ENCODE measurements at regions not wholly inside any gene's neighbourhood (a gene's known extent, or its start where the extent isn't known, plus 50 kb on each side); places are given as distances from the start of the nearest gene placed in this dataset.

- no peaks in the 10 kb centered on the region for H3K79me2 ChIP-seq (ENCODE audit: insufficient read depth, low read length)
- no peak for DNase-seq
- H3K4me3 ChIP-seq (replicated peaks in 1 of 3; ENCODE audit: low read depth in 2 of 3, low read length in 3 of 3) = no peak overlapping the region
- no peaks in the 10 kb centered on the region for H3K9me3 ChIP-seq (replicated peaks in 1 of 2; ENCODE audit: control insufficient read depth in 1 of 2, insufficient read depth in 1 of 2, low read length in 2 of 2)
- Mint-ChIP-seq H3K27me3 (ENCODE audit: low read depth in 3 of 3) (peaks cover 0 to 4% (median 1%) of the 10 kb centered on the region in 3 donors), H3K36me3 (no peaks in the 10 kb centered on the region), H3K4me3 (no peak overlapping the region), H3K27ac (no peak overlapping the region), H3K4me1 (peaks cover 2% of the 10 kb centered on the region), H3K9me3 (peaks cover 3 to 14% (median 6%) of the 10 kb centered on the region in 7 donors)
- no peaks in the 10 kb centered on the region for H3K4me1 ChIP-seq (ENCODE audit: control insufficient read depth in 1 of 2, insufficient read depth in 2 of 2, low read length in 2 of 2)
- intact Hi-C loops (cut with micrococcal nuclease) = no loop called here
- no peaks in the 10 kb centered on the region for H3K27me3 ChIP-seq (ENCODE audit: control insufficient read depth in 2 of 2, insufficient read depth in 2 of 2, low read length in 2 of 2)
- WGBS (ENCODE audit: insufficient coverage) = no CpG with 5 or more reads among the region's 2 CpGs
- H3K36me3 ChIP-seq (replicated peaks in 1 of 2; ENCODE audit: control insufficient read depth in 1 of 2, insufficient read depth in 2 of 2, low read length in 2 of 2) = no peaks in the 10 kb centered on the region
- no peak overlapping the region for H2AFZ ChIP-seq (ENCODE audit: insufficient read depth, low read depth, low read length, poor library complexity, severe bottlenecking)
- H3K4me2 ChIP-seq (replicated peaks; ENCODE audit: extremely low read depth, low read length, poor library complexity, severe bottlenecking) = no peak overlapping the region
- TF ChIP-seq CTCF (IDR thresholded peaks at IDR 0.05) = no peak
- no peaks in the 10 kb centered on the region for H4K20me1 ChIP-seq (ENCODE audit: insufficient read depth, low read length)
- no peak overlapping the region for H3K9ac ChIP-seq (ENCODE audit: insufficient read depth, low read length, poor library complexity, severe bottlenecking)
- no peak overlapping the region for H3K27ac ChIP-seq (ENCODE audit: low read depth in 1 of 2, low read length in 2 of 2)
Observed at GRCh38 chr3:41060106-41060505, 139.2 kb upstream of the CTNNB1 start.

- DNase-seq = no peak
- Histone ChIP-seq H4K20me1 (ENCODE audit: insufficient read depth, low read length) (no peaks in the 10 kb centered on the region), H3K27me3 (ENCODE audit: control insufficient read depth in 2 of 2, insufficient read depth in 2 of 2, low read length in 2 of 2) (no peaks in the 10 kb centered on the region), H3K79me2 (ENCODE audit: insufficient read depth, low read length) (no peaks in the 10 kb centered on the region), H3K36me3 (replicated peaks in 1 of 2; ENCODE audit: control insufficient read depth in 1 of 2, insufficient read depth in 2 of 2, low read length in 2 of 2) (no peaks in the 10 kb centered on the region), H3K4me2 (replicated peaks; ENCODE audit: extremely low read depth, low read length, poor library complexity, severe bottlenecking) (no peak overlapping the region), H3K27ac (ENCODE audit: low read depth in 1 of 2, low read length in 2 of 2) (no peak overlapping the region), H3K4me1 (ENCODE audit: control insufficient read depth in 1 of 2, insufficient read depth in 2 of 2, low read length in 2 of 2) (no peaks in the 10 kb centered on the region), H3K9me3 (replicated peaks in 1 of 2; ENCODE audit: control insufficient read depth in 1 of 2, insufficient read depth in 1 of 2, low read length in 2 of 2) (no peaks in the 10 kb centered on the region), H3K9ac (ENCODE audit: insufficient read depth, low read length, poor library complexity, severe bottlenecking) (no peak overlapping the region), H2AFZ (ENCODE audit: insufficient read depth, low read depth, low read length, poor library complexity, severe bottlenecking) (no peak overlapping the region), H3K4me3 (replicated peaks in 1 of 3; ENCODE audit: low read depth in 2 of 3, low read length in 3 of 3) (no peak overlapping the region)
- H3K27ac Mint-ChIP-seq = no peak overlapping the region
- no peaks in the 10 kb centered on the region for H3K4me1 Mint-ChIP-seq
- intact Hi-C loops (cut with micrococcal nuclease) = no loop called here
- H3K27me3 Mint-ChIP-seq (ENCODE audit: low read depth in 3 of 3) = peaks cover 0 to 2% (median 0%) of the 10 kb centered on the region in 3 donors
- no CpG with 5 or more reads among the region's 1 CpG for WGBS (ENCODE audit: insufficient coverage)
- H3K36me3 Mint-ChIP-seq = no peaks in the 10 kb centered on the region
- no peak for TF ChIP-seq CTCF (IDR thresholded peaks at IDR 0.05)
- no peak overlapping the region for H3K4me3 Mint-ChIP-seq
- peaks cover 3 to 12% (median 4%) of the 10 kb centered on the region in 7 donors for H3K9me3 Mint-ChIP-seq
Observed at GRCh38 chr3:41064070-41064469, 135.2 kb upstream of the CTNNB1 start.

All from CD14-positive monocyte (primary cell).